PFSK-1 (cell line): ENCODE measurements at regions not wholly inside any gene's neighbourhood (a gene's known extent, or its start where the extent isn't known, plus 50 kb on each side); places are given as distances from the start of the nearest gene placed in this dataset.

ENCODE experiments used
- FOXP2 ChIP-seq: optimal IDR thresholded peaks from 2 replicates; pipeline ENCODE3; 2011; ENCODE audit warnings: borderline replicate concordance, control low read depth, inconsistent platforms; ENCODE audit not compliant: insufficient read depth; ENCODE audit errors: extremely low read length, extremely low read depth
- POLR2AphosphoS5 ChIP-seq: IDR thresholded peaks from 2 replicates; pipeline ENCODE4 v1.6.1; 2012; ENCODE audit warnings: low read depth, mild to moderate bottlenecking, control low read depth, low read length, moderate library complexity
- SIN3A ChIP-seq: IDR thresholded peaks from 2 replicates; pipeline ENCODE4 v1.6.1; 2012; ENCODE audit warnings: mild to moderate bottlenecking, low read length, moderate library complexity, borderline replicate concordance; ENCODE audit not compliant: insufficient read depth
- TAF1 ChIP-seq: IDR thresholded peaks from 2 replicates; pipeline ENCODE4 v1.6.1; 2012; ENCODE audit warnings: low read length, control low read depth, borderline replicate concordance; ENCODE audit not compliant: insufficient read depth
- TF ChIP-seq, protein P1 (sequence below), 2 experiments: IDR thresholded peaks; 2 replicates each; pipeline versions ENCODE4 v1.6.1 to v1.8.0; 2011 to 2012; ENCODE audit warnings: low read depth in 2 of 2, low read length in 2 of 2, control low read depth in 1 of 2, inconsistent platforms in 1 of 2, mild to moderate bottlenecking in 1 of 2, moderate library complexity in 1 of 2; ENCODE audit not compliant: insufficient read depth in 1 of 2

DNA sequence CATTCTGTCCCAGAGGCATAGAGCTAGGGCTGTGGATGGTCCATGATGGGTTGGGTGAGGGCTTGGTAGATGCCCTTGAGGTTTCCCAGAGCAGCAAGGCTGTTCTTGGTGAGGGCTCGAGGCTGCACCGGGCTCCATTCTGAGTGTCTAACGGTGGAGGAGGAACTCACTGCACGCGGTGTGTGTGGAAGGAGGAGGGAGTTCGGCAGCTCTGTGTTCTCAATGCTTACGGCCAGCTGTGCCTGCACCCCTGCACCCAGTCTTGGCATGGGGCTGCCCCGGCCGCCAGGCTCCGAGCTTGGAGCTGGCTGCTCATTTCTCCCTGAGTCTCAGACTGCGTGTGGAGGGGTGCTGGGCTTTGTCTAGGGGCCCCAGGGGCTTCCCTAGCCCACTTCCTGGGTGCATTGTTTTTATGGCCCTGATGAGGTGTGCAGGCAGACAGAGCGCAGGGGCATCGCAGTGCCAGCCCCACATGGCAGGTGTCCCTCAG, 1247.1 kb downstream of the BRD1 start:
- TF ChIP-seq POLR2AphosphoS5, result no peak
- TF ChIP-seq, protein P1, sequence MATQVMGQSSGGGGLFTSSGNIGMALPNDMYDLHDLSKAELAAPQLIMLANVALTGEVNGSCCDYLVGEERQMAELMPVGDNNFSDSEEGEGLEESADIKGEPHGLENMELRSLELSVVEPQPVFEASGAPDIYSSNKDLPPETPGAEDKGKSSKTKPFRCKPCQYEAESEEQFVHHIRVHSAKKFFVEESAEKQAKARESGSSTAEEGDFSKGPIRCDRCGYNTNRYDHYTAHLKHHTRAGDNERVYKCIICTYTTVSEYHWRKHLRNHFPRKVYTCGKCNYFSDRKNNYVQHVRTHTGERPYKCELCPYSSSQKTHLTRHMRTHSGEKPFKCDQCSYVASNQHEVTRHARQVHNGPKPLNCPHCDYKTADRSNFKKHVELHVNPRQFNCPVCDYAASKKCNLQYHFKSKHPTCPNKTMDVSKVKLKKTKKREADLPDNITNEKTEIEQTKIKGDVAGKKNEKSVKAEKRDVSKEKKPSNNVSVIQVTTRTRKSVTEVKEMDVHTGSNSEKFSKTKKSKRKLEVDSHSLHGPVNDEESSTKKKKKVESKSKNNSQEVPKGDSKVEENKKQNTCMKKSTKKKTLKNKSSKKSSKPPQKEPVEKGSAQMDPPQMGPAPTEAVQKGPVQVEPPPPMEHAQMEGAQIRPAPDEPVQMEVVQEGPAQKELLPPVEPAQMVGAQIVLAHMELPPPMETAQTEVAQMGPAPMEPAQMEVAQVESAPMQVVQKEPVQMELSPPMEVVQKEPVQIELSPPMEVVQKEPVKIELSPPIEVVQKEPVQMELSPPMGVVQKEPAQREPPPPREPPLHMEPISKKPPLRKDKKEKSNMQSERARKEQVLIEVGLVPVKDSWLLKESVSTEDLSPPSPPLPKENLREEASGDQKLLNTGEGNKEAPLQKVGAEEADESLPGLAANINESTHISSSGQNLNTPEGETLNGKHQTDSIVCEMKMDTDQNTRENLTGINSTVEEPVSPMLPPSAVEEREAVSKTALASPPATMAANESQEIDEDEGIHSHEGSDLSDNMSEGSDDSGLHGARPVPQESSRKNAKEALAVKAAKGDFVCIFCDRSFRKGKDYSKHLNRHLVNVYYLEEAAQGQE (IDR thresholded peaks at IDR 0.05; ENCODE audit: insufficient read depth in 1 of 2, low read depth in 2 of 2, low read length in 2 of 2), result no peak
- no peak for TF ChIP-seq TAF1
- TF ChIP-seq SIN3A, result no peak
- no peak for TF ChIP-seq FOXP2
